ENCODE measurements at regions not wholly inside any gene's neighbourhood (a gene's known extent, or its start where the extent isn't known, plus 50 kb on each side); places are given as distances from the start of the nearest gene placed in this dataset.

DNA sequence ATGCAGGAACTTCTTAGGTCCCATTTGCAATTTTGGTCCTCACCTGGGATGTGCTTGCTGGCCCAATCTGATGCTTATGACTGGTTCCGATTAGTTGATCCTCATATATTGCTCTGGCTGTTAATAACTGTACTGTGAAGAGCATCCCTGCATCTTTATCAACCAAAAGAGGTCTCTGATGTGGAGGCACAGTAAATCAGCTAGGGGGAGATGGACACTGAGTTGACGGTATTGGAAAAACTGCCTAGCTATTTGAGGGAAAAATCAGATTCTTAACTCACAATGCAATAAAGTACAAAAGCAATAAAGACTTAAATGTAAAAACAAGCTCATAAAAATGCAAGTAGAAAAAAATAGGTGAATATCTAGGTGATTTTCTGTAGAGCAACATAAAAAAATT, 188.0 kb upstream of the TCF4 start:
- in situ Hi-C loops (cut with MboI) (loop anchor here (10.0 to 25.0 kb wide), 2 partner anchors 361 to 539 kb away; no protein-coding TSS in a partner anchor), intact Hi-C loops (cut with micrococcal nuclease) (no loop called here)
- no peaks in the 10 kb centered on the region for H3K9me1 ChIP-seq (ENCODE audit: control insufficient read depth, insufficient read depth, low read length)
- H3K36me3 ChIP-seq (ENCODE audit: control insufficient read depth, insufficient read depth, low read length), result no peaks in the 10 kb centered on the region
- H3K9ac ChIP-seq (ENCODE audit: insufficient read depth in 1 of 2, low read depth in 2 of 2, low read length in 2 of 2), result no peak overlapping the region
- H3K9me3 ChIP-seq (replicated peaks; ENCODE audit: control insufficient read depth, insufficient read depth, low read depth, low read length), result no peaks in the 10 kb centered on the region; the same call in 1 of the 2 replicates
- ATAC-seq, result no peak
- ChIA-PET CTCF (ENCODE audit: low intra/inter-chr PET ratio) (no interaction called here), POLR2A (no interaction called here)
- H3K4me3 ChIP-seq, result no peak overlapping the region
- no peak overlapping the region for H2AFZ ChIP-seq (ENCODE audit: low read depth, low read length)
- no peak overlapping the region for H3K4me2 ChIP-seq (ENCODE audit: insufficient read depth, low read length)
- no TSS peak for BruUV-seq (replicated peaks)
- H3K27me3 ChIP-seq (ENCODE audit: control insufficient read depth in 2 of 2, insufficient read depth in 2 of 2, low read length in 2 of 2), result no peaks in the 10 kb centered on the region
- WGBS (ENCODE audit: insufficient coverage, low coverage, missing lambda C conversion rate), result 23% methylated on average over 2 of the region's 2 CpGs
- no peak for FAIRE-seq
- no peak for DNase-seq (ENCODE audit: extremely low read depth in 1 of 4, low spot score in 3 of 4)
- H3K79me2 ChIP-seq (ENCODE audit: control insufficient read depth, insufficient read depth, low read length), result no peaks in the 10 kb centered on the region
- TF ChIP-seq TCF7L2 (IDR thresholded peaks at IDR 0.05; ENCODE audit: low read depth, low read length), result no peak
- TF ChIP-seq, protein P1, sequence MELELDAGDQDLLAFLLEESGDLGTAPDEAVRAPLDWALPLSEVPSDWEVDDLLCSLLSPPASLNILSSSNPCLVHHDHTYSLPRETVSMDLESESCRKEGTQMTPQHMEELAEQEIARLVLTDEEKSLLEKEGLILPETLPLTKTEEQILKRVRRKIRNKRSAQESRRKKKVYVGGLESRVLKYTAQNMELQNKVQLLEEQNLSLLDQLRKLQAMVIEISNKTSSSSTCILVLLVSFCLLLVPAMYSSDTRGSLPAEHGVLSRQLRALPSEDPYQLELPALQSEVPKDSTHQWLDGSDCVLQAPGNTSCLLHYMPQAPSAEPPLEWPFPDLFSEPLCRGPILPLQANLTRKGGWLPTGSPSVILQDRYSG (tag; conservative IDR thresholded peaks at IDR 0.05; ENCODE audit: low read depth), result no peak
- TF ChIP-seq, protein P2, sequence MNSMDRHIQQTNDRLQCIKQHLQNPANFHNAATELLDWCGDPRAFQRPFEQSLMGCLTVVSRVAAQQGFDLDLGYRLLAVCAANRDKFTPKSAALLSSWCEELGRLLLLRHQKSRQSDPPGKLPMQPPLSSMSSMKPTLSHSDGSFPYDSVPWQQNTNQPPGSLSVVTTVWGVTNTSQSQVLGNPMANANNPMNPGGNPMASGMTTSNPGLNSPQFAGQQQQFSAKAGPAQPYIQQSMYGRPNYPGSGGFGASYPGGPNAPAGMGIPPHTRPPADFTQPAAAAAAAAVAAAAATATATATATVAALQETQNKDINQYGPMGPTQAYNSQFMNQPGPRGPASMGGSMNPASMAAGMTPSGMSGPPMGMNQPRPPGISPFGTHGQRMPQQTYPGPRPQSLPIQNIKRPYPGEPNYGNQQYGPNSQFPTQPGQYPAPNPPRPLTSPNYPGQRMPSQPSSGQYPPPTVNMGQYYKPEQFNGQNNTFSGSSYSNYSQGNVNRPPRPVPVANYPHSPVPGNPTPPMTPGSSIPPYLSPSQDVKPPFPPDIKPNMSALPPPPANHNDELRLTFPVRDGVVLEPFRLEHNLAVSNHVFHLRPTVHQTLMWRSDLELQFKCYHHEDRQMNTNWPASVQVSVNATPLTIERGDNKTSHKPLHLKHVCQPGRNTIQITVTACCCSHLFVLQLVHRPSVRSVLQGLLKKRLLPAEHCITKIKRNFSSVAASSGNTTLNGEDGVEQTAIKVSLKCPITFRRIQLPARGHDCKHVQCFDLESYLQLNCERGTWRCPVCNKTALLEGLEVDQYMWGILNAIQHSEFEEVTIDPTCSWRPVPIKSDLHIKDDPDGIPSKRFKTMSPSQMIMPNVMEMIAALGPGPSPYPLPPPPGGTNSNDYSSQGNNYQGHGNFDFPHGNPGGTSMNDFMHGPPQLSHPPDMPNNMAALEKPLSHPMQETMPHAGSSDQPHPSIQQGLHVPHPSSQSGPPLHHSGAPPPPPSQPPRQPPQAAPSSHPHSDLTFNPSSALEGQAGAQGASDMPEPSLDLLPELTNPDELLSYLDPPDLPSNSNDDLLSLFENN (IDR thresholded peaks at IDR 0.05; ENCODE audit: low read depth in 2 of 2, low read length in 2 of 2), result no peak
- TF ChIP-seq NEUROD1 (IDR thresholded peaks at IDR 0.05; ENCODE audit: borderline replicate concordance, low read depth, low read length, partially characterized antibody), result no peak
- no peak for TF ChIP-seq ZKSCAN8 (CRISPR knock-in tag; IDR thresholded peaks at IDR 0.05)
- no peak for TF ChIP-seq CREM (IDR thresholded peaks at IDR 0.05; ENCODE audit: low read depth)
- no peak for TF ChIP-seq ELF2 (CRISPR knock-in tag; IDR thresholded peaks at IDR 0.05)
- TF ChIP-seq SMARCC2 (IDR thresholded peaks at IDR 0.05; ENCODE audit: low read depth), result no peak
- peaks cover 0 to 10% of the 10 kb centered on the region in 2 experiments; a peak in 4 of 5 replicates for H3K4me1 ChIP-seq (replicated peaks in 1 of 2; ENCODE audit: control insufficient read depth in 2 of 2, insufficient read depth in 2 of 2, low read length in 2 of 2)
- no peak overlapping the region for H3K27ac ChIP-seq (ENCODE audit: extremely low read depth, low read depth, low read length)
- no peaks in the 10 kb centered on the region for H4K20me1 ChIP-seq (replicated peaks; ENCODE audit: control insufficient read depth, insufficient read depth, low read length)
